Ammon's horn (tissue), 1 donor: ENCODE measurements at regions not wholly inside any gene's neighbourhood (a gene's known extent, or its start where the extent isn't known, plus 50 kb on each side); places are given as distances from the start of the nearest gene placed in this dataset.
A peak's percentile ranks its signal among the peaks of the same experiment; 100 is the strongest.
"Not testable (repeated sequence)": the region's sequence is repeated elsewhere in the genome, so short reads cannot be mapped to it uniquely, and the experiment has no call there.

Experiments used
- DNase-seq: peaks from one replicate; pipeline ENCODE4 v3.0.0-alpha.2; 2016; ENCODE audit warnings: low spot score

DNA sequence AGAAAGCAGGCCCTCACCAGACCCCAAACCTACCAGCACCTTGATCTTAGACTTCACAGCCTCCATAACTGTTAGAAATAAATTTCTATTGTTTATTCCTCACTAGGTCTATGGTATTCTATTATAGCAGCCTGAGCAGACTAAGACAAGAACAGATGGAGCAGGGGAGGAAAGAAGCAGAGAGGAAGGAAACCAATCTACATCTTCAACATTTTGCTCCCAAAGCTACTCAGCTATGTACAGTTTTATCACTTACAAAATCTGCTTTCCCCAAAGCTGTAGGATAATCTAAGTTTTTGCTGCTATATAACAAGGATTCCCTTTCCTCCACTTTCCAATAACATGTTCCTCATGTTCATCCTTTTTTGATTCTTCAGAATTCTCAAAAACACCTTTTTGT lies 274.4 kb upstream of the CHAC2 start:
- DNase-seq, result no peak

DNA sequence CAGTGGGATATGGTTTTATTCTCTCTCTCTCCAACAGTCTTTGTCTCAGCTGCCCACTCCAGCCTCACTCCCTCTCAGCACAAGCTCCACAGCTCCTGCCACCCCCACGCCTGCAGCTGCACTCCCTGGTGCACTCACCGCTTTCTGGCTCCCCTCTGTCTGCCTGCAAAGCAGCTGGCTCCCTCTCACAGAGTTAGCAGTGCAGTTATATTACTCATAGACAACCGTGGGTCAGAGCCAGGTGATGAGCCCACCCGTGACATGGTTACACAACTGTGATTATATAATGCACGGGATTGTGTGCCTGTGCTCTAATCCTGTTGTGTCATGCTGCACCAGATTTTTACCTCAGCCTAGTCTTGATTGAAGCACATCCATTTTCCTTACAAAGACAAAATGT lies 276.9 kb upstream of the CHAC2 start:
- DNase-seq, result peak; percentile 62

DNA sequence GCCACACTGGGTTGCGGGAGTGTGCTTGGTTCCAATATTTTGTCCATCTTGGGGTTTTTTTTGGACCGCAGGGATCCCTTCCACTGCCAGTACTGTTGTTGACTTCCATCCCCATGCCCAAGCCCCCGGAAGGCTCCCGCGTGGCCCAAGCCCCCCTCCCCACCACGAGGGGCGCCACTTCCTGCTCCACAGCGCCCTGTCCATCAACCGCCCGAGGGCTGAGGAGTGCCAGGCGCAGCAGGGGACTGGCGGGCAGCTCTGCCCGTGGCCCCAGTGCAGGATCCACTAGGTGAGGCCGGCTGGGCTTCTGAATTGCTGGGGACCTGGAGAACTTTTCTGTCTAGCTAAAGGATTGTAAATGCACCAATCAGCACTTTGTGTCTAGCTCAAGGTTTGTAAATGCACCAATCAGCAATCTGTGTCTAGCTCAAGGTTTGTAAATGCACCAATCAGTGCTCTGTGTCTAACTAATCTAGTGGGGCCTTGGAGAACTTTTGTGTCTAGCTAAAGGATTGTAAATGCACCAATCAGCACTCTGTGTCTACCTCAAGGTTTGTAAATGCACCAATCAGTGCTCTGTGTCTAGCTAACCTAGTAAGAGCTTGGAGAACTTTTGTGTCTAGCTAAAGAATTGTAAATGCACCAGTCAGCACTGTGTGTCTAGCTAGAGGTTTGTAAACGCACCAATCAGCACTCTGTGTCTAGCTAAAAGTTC lies 281.3 kb upstream of the CHAC2 start:
- DNase-seq, result not testable (repeated sequence)

DNA sequence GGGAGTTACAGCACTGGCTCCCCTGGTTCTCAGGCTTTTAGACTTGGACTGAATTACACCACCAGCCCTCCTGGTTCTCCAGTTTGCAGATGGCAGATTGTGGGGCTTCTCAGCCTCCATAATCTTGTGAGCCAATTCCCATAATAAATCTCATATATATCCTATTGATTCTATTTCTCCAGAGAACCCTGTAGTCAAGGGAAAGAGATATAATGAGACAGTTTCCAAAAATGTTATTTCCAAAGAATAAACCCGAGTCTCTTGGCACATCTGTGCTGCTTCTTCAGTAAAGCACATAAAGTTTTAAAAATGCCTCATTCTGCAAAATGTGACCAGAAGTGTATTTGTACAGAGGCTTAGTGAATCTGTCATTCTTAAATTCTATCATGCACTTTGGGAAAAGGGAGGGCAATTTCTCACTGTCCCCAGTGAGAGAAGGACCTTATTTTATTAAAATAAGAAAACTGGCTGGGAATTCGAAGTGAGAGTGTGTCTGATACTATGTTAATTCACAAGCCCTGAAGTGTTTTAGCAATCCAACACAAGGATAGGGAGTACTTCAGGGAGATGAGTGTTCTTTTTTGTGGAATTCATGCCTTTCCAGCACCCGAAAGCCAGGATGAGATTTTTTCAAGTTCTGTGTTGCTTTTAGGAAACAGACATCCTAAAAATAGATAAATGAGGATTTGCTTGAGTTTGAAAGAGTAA lies 282.4 kb upstream of the CHAC2 start:
- DNase-seq, result no peak

DNA sequence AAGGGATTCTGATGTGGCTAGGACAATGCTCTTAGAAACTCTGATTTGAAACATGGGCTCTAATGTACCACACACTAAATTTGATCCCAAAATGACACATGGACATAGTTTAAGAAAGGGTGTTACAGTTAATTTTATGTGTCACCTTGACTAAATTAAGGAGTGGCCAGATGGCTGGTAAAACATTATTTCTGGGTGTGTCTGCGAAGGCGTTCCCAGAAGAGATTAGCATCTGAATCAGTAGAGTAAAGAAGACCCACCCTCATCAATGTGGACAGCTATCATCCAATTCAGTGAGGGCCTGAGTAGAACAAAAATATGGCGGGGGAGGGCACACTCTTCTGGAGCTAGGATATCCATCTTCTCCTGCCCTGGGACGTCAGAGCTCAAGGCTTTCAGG lies 283.1 kb upstream of the CHAC2 start:
- no peak for DNase-seq

DNA sequence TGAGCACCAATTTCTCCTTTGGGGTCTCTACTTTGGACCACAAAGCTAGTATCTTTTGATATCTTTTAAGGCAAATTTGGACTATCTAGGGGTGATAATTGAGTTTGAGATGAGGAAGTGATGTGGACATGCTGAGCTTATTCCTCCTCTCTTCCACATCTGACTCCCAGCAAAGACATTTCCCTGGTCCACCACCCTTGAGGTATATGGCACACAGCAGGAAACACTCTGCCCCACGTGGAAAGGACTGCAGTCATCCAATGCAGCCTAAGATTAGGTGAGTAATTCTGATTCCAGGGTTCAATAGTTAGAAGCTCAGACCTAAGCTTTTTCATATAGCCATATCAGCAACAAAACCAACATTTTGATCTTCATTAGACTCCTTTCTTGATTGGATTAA lies 290.1 kb upstream of the CHAC2 start:
- no peak for DNase-seq

DNA sequence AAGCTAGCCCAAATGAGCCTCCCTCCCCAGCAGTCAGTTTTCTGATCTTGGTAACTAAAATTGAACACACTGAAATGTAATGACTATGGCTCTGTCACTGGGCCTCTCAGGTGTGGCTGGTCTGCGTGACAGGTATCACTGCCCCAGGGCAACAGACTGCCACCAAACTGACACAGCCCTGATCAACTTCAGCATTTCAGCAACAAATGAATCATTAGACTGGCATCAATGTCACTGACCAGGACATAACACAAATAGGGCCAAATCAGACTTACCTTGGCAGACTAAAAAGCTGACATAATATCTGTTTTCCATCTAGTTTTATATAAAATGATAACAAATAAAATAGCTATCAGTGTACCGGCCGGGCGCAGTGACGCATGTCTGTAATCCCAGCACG lies 290.8 kb upstream of the CHAC2 start:
- DNase-seq, result no peak

DNA sequence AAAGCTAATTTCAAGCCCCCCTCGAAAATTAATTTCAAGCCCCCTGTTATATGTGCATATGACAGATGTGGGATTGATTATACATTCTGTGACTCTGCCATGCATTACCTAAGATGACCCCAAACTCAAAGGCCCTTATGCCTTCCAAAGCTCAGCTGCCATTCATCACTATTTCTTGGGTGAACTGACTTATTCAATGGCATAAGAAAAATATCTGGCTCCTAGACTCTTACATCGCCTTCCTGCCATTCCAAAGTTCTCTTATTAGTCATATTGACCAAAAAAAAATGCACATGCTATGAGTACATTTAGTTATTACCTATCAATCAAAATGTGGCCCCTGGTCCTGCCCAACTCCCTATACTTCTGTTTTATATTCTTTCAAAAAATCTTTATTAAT lies 291.8 kb upstream of the CHAC2 start:
- no peak for DNase-seq

DNA sequence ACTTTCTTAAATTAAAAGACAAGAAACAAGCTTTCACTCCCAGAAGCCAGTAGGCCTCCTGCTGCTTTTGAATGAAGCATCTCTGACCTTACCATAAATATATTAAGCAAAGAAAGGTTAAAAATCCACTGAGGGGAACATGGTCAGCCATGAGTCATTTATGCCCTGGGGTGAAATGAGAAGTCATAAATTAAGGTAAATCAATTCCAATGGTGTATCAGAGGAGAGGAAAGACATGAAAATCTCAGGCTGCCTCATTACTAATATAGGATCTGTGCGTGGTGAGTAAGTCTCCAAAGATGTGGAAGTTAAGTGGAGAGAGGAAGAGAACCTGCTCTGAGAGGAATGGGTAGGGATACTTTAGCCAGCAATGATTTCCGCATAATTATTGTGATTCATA lies 292.3 kb upstream of the CHAC2 start:
- DNase-seq, result no peak

DNA sequence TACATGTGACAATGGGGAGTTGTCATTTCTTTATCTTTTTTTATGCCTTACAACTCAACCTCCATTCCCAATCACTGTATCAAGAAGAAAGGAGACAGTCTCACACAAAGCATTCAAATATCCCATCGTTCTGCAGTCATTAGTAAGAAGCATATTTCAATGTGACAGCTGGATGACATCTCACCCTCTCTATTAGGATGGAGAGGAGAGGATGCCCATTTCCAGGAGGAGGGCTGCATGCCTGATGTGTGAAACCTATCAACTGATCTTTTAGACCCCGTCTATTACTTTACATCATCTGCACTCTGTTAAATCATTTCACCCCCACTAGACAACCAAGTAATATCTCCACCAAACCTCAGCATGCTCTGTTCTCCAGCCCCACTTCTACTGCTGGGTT lies 292.7 kb upstream of the CHAC2 start:
- DNase-seq, result no peak

DNA sequence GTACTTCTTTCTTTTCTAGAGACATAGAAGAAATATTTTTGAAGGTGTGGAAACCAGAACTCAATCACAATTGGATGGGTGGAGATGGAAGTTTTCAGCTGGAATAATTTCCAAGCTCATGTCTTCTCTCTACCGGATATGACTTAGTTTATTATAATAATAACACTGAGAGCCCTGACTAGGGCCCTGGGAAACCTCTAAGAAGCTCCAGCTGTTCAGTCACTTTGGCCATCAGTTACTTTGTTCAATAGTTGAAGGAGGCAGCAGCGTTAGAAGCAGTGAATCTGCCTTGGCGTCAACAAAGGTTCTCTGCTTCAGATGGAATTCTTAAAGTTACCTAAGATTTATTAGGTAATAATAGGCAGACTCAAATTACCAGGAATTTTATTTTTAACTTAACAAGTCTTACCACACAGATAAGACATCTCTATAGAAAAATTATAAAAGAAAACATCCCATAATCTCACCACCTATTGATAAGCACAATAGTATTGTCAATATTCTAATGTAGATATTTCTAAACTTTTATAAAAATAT lies 293.8 kb upstream of the CHAC2 start:
- DNase-seq, result no peak

DNA sequence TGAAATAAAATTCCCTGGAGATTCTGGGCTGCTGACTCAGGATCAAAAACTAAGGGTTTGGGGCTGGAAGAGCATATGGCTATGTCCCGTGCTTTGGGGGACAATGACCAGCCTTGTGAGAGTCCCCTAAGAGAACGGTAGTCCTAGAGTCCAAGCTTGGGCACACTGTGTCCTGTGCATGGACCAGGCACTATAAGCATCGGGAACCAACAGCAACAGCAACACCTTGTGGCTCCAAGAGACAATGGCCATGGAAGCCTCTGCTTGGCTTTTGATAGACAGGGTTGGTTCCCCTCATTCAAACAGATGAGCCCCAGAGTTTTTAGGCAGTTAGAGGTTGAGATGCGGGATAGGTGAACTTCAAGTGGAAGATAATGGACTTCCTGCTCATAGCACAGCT lies 294.4 kb upstream of the CHAC2 start:
- DNase-seq, result no peak

DNA sequence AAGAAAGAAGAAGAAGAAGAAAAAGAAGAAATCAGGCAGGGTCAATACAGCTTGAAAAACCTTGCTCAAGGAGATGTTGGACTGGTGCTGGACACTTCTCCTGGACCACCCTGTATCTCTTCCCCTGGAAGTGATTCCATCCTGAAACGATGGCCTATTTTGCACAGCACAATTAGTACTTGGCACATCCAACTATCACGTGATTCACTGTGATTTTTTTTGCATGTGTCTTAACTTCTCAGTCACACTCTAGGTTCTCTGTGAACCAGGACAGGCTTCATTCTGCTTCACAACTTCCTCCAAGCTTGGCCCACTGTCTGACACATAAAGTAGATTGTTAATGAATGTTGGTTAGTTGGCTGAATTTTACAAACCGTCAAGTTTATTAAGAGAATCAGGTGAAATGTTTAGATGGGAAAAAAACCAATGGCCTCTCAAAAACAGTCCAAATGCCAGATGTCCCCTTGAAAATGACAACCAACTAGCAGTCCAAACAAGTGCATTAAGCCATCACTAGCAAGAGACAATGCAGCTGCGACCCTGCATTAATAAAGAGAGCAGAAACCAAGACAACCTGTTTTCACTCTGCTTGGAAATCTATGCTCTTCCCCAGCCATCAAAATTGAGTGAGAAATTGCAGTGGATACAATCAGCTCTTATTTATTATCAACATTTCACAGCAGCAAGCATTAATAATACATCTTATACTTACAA lies 300.0 kb upstream of the CHAC2 start:
- no peak for DNase-seq

DNA sequence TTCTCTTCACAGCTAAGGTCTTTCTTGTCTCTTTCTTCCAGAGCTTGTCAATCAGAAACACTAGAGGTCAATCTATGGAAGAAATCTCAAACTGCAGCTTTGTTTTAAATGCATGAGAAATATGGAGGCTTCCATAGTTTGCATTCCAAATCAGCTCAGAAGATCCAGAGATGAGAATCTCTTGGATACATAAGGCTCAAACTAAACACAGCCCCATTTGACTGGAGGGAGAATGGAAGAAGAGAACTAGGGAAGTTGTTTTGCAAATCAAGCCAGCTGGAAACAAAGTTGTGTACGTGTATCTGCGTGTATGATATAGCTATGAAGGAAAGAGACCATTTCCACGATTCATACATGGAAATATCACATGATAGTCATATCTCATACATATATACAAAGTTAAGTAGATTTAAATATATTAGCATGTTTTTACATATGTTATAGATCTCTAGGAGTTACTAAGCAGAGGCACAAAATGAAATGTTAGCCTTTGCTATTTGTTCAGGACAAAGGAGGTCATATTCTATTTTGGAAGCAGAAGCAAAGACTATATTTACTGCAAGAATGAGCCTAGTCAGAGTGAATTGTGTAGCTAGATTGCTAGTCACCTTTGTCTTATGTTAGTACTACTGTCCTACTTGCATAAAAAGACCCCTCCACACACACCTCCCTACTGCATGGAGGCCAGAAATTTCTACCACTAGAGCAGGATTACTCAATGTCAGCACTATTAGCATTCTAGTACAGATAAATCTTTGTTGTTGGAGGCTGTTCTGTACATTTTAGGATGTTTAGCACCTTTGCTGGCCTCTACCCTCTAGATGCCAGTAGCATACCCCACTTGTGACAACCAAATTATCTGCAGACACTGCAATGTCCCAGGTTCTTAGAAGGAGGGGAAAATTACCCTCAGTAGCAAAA lies 303.5 kb upstream of the CHAC2 start:
- DNase-seq, result no peak

DNA sequence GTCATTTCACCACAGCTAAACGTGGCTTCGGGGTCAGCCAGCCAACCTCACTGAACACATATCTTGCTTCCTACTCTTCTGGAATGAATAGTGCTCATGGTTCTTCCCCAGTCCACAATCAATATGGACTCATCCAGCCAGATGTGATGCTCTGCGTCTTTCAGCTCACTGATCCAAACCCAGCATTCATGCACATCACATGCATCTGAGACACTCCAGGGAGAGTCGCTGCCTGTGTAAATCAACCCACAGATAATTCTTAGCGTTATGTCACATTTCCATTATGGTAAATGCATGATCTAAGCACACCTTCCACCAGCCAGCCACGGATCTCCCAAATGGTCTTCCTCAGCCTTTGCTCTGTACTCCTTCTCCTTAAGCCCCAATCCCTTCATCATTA lies 306.7 kb upstream of the CHAC2 start:
- no peak for DNase-seq

DNA sequence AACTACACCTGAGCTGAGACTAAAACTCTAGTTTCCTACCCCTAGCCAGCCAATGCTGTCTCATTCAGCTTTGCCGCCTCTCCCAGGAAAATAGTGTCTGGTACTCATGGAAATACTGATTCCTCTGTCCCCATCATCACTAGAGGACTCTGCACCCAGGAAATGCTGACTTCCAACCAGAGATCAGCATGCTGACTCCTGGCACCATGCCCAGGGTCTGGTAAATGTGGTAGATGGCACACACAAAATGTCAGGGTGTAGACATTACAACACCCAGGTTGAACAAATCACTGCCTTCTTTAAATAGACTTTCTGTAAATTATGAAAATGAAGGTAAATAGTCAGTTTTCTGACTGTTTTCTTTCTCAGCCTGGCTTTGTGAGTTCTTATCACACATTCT lies 307.3 kb upstream of the CHAC2 start:
- peak; percentile 17 for DNase-seq

DNA sequence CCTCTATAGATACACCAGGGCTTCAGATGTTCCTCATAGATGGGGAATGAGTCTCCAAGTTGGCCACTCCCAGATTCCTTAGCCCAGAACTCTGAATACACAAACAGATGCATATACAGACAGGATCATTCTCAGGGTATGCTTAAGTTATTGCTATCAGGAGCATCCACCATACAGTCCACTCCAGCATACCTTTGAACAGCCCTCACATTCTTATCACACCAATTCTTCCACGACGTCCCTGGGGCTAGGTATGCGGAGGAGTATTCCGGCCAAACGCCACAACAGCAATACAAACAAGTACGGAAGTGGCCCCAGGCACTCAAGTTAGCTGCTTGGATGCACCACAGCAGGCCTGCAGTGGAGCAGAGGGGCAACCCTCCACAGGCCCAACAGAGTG lies 312.5 kb upstream of the CHAC2 start:
- no peak for DNase-seq

DNA sequence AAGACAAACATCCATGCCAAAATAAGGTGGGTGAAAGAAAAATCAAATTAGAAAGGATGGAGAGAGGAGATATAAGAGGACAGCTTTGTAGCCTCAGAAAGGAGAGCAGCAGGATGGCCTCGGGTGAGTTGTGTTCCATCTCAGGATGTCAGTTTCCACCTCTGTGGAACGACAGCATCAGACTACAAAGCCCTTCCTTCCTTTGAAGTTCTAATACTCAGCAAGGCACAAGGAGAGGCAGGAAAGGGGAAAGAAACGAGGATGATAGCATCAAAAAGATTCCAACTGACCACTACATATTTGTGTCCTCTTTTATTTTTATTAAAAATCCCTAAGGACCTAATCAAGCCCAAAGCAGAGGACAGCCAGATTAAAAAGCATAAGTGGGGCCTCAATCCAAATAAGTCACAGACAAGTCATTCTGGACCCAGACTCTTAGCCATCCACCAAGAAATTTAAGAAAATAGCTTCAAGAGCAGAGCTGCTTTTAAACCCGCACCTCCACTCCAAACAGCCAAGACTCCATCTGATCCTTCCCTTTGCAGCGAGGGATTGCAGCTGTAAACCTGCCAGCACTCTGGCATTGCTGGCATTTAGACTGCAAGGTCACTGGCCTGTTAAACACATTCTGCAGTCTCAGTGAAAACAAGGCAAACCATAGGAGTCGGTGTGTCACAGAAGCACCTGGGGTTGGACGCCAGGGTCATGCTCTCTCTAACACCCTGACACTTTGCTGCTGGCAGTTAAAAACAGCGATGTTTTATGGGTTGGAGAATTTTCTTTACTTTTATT lies 314.5 kb upstream of the CHAC2 start:
- DNase-seq, result peak; percentile 27

DNA sequence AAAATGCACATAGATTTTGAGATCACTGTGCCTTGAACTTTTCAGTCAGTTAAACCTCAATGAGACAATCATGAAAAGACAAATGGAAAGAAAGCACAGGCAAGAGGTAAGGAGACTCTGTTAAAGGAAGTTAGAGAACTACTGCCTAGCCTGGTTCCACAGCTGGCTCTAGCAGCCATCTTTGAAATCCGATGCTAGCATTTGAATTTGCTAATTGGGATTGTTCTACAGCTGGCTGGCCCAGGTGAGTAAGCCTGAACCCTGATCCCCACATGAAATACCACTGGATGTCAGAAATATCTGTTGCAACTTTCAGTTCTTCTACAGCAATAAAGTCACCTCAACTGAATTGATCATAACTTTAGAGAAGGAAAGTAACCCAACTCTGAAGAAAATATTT lies 315.2 kb upstream of the CHAC2 start:
- no peak for DNase-seq

DNA sequence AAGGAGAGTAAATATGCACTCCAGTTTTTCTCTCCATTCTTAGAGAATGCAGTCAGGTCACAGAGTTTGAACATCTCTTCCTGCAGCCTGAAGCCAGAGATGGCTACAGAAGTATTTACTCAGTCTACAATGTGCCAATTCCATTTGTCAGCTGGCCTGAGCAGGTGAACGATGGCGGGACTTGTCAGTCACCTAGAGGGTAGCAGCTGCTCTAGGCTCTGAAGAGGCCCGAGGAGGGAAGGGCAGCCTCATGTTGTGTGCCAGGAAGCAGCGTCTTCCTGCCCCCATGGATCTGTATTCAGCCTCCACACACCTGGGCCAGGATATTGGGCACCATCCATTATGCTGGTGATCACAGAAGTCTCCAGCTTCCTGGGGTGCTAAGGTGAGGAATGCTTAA lies 316.7 kb upstream of the CHAC2 start:
- no peak for DNase-seq

DNA sequence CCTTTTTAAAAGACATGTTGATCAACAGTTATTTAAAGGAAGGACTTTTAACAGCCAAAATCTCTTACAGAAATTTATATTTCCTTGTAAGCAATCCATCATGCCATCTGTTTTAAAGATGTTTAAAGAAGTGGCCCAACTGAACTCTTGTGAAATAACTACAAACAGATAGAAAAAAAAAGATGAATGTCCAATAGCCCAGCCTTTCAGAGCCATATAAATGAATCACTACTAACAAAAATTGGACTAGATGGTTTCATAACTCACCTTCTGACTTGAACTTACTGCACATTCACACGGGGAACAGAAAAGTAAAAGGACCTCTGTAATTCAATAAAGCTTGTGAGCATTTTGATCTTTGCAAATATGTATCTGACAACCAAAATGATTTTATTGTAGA lies 319.0 kb upstream of the CHAC2 start:
- DNase-seq, result no peak
